ELR (cell line): ENCODE measurements at regions not wholly inside any gene's neighbourhood (a gene's known extent, or its start where the extent isn't known, plus 50 kb on each side); places are given as distances from the start of the nearest gene placed in this dataset.

ENCODE experiments used
- DNase-seq: peaks from one replicate; pipeline ENCODE4 v3.0.0-alpha.2; 2015; ENCODE audit warnings: low read depth

DNA sequence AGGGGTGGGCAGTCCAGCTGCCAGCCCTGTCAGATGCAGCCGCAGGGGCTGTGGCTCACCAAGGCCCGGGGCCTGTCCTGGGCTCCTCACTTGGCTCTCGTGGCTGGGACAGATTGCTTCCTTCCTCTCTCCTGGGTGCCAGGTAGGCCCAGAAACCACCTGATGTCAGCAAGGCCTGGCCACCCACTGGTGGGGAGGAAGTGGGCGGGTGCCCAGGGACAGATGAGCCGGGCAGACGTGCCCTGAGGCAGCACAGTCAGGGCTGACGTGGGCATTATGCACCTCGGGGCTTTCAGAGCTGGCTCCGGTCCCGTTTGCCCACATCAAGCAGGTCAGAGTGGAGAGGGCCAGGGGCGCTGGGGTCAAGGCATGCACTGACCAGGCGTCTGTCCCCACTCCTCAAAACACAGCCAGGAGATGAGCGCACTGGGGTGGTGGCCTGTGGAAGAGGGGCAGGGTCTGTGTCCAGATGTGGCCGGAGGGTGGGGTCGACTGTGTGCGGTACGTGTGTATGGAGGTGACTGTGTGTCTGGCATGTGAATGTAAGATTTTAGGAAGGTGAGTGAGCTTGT is 133.2 kb upstream of the PTPN1 start:
- peak; percentile 74 for DNase-seq

DNA sequence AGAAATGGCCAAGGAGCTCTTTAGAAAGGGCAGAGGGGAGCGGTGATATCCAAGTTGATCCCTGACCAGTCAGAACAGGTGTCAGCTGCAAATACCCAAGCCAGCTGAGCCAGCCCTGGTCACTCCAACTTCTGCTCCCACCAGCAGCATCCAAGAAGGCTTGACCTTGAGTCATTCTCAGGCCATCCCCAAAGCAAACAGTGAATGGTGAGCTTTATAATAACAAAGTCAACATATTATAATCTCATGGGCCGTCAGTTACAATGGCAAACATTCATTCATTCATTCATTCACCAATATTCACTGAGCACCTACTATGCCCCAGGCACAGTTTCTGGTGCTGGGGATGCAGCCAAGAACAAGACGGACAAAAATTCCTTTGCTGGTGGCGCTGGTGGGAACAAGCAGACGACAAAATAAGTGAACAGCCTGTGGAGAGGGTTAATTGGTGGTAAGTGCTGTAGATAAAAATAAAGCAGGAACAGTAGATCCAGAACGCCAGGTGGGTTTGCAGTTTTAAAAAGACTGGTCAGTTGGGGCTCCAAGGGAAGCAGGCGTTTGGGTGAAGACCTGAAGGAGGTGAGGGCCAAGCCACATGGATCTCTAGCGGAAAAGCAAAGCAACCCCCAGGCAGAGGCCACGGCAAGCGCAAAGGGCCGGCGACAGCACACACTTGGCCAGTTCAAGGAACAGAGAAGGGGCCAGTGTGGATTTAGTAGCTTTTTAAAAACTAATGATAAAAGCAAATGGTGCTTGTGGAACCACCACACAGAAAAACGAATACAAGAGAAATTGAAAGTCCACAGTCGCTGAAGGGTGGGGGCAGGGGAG is 131.8 kb upstream of the PTPN1 start:
- peak; percentile 52 for DNase-seq

DNA sequence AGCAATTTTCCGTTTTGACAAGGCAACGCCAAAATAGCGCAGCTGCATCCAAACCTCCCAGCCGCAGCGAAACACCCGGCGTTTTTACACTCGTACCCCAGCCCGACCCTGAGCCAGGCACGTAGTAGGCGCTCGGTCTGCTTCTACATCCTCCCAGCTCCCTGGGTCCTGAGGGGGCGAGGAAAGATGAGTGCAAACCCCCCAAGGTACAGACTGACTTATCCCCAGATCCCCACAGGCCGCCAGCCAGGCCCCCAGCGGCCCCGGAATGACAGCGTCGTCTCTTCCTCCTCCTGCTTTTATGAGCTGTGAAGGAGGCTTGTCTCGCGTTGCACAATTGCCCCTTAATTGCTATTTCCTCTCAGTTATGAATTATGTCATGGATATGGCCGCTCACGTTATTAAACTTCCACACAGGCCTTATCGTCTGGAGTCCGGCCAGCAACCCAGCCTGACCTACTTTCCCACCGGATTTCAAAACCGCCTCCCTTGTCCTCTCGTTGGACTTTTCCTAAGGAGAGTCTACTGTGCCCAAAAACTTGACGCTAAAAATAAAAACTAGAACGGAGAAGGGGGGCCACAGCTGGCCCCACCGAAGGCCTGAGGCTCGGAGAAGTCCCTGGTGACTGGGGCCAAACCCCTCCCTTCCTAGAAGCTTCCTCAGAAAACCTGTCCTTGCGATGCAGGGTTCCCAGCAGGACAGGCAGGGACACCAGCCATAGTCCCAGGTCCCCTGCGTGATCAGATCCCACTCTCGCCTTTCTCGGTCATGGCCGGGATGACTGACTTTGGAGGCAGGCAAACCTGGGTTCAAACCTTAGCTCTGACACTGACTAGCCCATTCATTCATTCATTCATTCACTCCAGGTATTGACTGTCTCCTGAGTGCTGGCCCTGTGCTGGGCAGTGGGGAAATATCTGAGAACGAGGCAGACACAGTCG is 130.9 kb upstream of the PTPN1 start:
- DNase-seq = peak; percentile 71

DNA sequence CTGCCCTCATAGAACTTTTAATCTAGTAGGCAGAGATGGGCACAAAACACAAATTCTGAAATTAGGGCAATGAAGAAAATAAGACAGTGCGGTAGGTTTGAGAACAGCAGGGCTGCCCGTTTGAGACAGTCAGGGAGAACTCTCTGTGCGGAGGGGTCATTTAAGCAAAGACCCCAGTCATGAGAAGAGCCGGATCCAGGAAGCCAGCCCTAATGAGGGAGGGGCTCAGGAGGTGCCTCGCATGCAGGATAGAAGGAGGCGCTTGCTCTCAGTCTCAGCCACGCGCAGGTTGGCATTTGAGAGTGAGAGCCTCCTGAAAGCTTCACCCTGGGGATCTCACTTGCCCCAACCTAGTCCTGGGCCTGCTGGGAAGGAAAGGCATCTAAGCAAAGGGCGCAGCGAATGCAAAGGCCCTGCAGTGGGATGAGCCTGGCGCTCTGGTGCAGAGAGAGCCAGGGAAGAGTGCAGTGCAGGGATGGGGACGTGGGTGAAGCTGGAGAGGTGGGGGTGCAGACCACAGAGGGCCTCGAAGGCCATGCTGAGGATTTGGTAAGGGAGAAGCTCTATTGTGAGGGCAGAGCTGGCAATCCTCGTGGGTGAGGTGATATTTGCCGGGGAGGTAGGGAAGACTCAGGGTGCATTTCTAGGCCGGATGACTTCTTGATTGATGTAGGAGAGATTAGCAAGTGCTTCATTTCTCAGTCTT is 130.0 kb upstream of the PTPN1 start:
- DNase-seq = no peak

DNA sequence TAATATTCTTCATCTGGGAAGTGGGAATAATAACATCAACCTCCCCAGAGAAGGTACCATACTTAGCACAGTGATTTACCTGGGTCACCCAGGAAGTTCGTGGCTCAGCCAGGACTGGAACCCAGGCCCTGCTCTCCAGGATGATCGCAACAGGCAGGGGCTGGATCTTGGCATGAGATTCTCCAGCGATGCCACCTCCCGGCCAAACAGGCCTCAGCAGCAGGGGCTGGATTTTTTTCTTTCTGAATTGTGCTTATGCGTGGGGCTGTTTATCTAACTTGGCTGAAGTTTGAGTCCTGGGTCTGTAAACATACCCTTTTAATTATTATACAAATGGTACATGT is 129.5 kb upstream of the PTPN1 start:
- peak; percentile 66 for DNase-seq

DNA sequence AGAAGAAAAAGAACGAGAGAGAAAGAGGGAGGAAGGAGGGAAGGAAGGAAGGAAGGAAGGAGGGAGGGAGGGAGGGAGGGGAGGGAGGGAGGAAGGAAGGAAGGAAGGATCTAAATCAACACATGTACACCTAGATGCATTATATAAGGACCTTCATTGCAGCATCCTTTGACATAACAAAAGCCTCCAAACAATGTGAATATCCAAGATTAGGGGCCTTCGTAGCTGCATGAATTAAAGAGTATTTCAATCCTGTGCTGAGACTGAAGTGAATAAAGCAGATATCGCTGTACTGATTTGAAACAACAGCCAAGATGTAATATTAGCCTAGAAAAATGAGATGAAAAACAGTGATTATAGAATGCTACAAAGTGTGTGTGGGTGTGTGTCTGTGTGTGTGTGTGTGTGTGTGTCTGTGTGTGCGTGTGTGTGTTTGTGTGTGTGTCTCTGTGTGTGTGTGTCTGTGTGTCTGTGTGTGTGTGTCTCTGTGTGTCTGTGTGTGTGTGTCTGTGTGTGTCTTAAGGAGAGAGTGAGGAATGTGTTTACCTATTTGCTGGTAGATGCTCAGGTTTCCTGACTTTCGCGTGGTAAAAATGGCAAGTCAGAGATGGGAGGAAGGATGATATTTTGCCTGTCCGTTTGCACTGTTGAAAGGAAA is 129.0 kb upstream of the PTPN1 start:
- DNase-seq = no peak

DNA sequence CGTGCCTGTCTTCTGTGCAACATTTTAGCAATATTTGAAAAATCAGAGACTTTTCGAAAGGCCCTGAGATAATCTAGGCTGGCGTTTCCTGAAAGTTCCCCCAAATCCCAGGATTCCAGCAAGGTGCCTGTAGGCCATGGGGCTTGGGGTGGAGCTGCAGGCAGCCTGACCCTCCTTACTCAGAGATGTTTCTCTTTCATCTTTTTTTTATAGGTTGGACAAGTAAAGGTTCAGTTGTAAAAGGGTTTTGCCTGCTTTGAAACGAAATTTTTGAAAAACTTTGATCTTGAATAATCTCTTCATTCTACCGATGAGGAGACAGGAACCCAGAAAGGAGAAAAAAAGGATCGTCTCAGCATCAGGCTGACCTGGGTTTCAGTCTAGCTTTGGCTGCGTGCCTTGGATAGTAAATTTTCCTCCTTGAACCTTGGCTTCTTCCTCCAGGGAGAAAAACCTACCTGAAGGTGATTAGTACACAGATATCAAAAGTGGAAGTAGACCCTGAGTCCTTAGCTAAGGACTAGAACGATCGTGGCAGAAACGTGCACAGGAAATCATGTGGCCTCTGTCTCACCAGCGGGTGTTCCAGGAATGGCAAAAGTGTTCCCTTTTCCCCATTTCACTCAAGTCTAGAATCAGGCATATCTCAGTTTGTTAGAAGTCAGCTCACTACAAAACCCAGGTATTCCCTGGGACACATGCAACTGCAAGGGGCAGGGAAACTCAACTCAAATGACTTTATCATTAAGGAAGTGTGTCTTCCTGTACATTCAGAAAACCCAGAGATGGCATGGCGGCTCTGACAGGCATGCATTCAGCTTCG is 128.2 kb upstream of the PTPN1 start:
- no peak for DNase-seq

DNA sequence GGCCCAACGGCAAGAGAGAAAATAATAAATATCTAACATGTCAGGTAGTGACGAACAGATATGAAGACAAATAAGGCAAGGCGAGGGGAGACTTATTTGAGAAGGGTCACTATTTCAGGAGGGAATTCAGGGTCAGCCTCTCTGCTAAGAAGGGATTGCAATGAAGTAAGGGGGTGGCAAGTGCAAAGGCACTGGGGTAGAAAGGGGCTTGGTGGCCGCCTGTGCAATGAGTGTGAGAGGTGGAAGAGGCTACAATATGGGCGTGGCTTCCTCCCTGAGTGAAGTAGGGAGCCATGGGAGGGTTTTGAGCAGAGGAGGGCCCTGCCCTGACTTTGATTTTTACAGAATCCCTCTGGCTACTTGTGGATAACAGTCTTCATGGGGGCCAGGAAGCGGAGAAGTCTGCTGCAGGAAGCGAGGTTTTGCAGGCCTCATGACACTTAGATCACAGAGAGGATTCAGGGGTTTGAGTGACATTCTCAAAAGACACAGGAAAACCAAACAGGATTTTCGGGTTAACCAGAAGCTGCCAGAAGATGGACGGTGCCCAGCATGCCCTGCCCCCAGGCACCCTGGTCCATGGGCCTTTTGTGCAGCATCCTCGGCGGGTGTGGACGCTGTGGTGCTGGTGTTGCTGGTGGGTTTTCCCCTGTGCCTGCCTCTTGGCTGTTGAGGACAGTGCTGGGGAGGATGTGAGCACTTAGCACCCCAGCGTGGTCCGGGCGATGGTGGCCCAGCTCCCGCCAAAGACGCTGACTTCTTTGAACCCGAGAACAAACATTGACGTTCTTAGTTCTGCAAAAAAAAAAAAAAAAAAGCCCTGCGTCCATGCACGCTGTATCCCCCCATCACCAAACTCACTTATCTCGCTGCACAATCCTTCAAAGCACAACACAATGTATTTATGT is 124.2 kb upstream of the PTPN1 start:
- no peak for DNase-seq

DNA sequence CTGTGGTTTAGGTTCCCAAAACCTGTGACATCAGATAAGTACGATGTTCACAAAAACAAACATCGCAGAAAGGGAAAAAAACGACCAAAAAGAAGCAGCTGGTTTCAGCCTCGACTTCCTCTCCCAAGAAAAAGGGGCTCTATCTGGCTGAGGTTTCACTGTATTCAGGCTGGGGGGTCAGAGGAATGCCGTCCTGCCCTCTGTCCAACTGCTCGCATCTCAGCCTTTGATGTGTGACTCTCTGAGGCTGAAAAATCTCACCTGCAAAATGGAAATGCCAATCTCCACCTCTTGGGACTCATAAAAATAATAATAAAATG is 123.6 kb upstream of the PTPN1 start:
- DNase-seq = no peak

DNA sequence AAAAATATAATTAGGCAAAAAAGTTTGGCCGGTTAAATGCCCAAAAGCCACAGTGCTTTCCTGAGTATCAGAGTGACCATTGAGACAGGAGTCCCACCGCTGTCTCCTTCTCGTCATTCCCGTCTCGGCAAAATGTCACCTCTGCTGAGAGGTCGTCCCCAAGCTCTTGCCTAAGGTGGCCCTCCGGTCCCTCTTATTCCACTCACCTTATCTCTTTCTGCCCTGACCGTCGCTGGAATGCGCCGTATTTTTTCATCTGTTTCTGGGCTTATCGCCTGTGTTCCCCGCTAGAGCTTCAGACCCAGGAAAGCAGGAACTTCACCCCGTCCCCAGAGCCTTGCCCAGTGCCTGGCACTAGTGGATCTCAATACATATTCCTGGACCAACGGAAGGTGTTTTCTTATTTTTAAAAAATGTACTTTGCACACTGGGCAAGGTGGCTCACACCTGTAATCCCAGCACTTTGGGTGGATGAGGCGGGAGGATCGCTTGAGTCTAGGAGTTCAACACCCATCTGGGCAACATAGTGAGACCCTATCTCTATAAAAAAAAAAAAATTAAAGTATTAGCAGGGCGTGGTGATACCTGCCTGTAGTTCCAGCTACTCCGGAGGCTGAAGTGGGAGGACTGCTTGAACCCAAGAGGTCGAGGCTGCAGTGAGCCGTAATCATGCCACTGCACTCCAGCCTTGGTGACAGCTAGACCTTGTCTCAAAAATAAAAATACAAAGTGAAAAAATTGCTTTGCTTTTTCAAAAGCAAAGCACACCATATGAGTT is 122.8 kb upstream of the PTPN1 start:
- DNase-seq = no peak

DNA sequence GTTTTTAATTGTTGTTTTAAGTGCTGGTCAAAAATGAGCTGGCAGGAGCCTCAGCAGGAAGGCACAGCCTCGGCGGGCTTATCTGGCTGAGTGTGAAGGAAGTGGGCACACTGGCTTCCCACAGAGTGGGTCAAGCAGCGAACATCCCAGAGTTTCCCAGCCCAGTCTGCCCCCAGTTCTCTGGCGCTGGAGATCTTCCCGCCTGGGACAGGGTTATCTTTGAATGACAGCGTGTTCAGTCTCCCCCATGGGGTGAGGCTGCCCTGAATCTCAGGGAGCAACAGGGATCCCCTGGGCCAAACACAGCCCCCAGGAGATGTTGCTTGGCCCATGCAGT is 122.2 kb upstream of the PTPN1 start:
- DNase-seq = peak; percentile 46

DNA sequence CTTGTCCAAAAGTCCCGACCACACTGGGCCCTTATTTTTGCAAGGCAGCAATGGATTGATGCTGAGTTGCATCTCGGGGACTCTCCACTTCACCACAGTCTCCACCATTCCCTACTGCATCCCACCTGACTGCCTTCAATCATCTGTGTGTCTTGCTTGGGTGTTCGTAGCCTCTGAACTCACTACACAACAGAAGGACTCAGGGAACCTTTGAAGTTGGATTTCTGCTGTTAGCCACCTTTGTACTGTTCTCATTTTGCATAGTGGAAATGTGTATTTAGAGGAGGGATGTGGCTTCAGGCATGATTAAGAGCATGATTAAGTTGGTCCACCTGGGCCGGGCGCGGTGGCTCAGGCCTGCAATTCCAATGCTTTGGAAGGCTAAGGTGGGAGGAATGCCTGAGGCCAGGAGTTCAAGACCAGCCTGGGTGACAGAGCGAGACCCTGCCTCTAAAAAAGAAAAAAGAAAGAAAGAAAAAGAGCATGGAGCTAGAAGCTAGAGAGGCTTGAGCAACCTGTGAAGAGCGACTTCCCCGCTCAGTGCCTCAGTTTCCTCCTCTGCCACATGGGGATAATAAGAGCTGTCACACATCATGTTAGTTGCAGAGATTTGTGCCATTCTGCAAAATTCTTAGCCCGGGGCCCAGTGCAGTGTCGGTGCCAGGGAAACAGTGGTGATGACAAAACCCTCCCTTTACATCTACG is 121.3 kb upstream of the PTPN1 start:
- no peak for DNase-seq

DNA sequence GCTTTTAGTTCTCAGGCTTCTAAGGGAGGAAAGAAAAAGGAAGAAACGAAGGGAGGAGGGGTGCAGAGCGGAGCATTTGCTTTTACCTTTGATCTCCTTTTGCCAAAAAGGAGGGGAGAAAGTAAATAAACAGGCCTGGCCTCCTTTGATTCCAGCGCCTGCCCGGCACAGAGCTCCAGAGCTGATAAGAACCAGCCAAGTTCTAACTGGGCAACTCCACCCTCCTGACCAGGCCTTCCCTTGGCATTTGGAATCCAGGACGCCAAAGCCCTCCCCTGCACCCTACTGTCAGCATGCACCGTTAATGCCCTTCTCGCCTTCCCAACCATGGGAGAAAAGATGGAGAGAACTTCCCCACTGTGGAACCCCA is 120.8 kb upstream of the PTPN1 start:
- DNase-seq = no peak

DNA sequence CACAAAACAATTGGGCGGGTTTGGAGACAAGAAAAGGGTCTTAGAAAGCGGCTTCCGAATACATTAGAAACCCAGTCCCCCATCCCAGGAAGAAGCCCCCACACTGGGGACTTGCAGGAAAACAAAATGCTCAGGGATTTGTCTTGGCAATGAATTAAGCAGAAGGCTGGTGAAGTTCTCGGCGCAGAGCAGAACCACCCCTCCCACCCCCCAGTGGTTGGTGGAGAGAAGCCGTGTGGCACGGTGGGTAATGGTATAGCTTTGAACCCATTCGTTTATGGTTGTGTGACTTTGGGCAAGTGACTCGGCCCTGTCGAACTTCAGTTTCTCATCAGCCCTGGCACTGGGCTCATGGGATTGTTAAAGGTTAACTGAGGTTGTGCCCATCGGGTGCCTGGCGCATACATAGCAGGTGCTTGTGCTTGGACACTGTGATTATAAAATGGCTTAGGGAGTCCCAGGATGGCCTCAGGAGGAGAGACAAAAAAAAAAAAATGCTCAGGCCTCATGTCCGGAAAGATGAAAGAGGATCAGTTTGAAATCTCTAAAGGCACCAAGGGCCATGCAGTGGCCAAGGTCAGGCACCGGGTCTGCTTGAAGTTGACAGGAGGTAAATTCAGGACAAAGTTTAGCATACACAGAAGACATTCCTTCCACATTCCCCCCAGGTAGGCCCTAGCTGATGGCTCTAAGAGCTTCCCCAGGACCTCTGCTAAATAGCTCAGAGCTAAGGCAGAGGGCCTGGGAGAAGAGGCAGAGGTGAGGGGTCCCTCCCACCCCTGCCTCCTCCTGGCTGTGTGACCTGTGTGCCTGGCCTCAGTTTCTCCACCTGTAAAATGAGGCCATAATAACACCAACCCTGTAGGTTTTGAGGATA is 120.1 kb upstream of the PTPN1 start:
- DNase-seq = no peak

DNA sequence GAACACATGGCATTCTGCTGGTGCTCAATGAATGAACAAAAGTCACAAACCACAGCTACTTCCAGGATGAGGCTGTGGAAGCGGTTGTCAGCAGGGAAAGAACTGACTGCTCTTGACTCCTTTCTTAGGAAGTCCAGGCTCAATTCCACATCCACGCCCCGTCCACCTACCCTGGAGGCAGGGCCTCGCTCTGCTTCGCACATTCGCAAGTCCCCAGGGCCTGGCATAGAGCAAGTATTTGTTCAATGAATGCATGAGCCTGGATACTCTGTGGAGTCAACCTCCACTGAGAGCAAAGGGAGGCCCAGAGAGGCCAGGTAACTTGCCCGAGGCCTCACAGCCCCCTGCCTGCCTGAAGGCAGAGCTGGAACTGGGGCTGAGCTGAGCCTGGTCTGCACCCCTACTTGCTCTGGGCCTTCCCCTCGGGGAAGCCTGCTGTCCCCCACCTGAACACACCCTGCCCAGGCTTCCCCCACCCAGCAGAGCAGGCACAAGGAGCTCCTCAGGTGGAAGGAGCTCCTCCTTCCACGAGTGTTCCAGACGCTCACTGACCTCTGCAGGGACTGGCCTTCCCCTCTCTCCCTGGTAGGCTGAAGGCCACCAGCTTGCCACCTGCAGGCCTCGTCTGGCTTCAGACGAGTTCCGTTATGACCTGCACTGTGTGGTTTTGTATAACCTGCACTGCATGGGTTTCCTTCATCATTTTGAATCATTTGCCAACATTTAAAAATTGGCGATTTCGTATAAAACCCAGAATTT is 119.3 kb upstream of the PTPN1 start:
- DNase-seq = no peak

DNA sequence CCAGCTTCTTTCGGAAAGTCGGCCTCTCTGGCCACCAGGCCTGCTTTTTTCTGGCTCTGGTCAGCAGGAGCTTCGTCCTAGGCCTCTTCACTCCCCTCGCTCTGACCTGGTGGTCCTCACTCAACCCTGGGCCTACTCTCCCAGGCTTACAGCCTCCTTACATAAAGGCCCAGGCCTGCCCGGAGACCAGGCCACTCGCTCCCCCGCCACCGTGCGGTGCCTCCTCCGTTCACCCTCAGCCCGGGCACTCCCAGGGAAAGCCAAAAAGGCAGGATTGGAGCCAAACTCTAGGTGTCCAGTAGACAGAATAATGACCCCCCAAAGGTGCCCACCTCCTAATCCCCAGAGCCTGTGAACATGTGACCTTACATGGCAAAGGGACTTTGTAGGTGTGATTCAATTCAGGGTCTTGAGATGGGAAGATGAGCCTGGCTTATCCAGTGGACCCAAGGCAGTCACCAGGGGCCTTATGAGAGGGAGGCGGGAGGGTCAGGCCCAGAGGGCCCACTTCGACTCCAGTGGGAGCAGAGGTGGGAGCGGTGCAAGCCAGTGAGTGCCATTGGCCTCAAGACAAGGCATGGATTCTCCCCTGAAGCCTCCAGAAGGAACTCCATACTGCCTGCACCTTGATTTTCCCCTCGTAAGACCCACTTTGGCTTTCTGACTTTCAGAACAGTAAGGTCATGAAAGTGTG is 118.6 kb upstream of the PTPN1 start:
- DNase-seq = no peak
